ENCODE measurements at regions not wholly inside any gene's neighbourhood (a gene's known extent, or its start where the extent isn't known, plus 50 kb on each side); places are given as distances from the start of the nearest gene placed in this dataset.
"Not testable (repeated sequence)": the region's sequence is repeated elsewhere in the genome, so short reads cannot be mapped to it uniquely, and the experiment has no call there.

GRCh38 chr12:13440844-13441243, 244.3 kb downstream of the EMP1 start:
- DNase-seq (ENCODE audit: low read depth in 2 of 2) = no peak

GRCh38 chr12:13437541-13437940, 241.0 kb downstream of the EMP1 start:
- DNase-seq (ENCODE audit: low read depth in 2 of 2) = no peak

DNA sequence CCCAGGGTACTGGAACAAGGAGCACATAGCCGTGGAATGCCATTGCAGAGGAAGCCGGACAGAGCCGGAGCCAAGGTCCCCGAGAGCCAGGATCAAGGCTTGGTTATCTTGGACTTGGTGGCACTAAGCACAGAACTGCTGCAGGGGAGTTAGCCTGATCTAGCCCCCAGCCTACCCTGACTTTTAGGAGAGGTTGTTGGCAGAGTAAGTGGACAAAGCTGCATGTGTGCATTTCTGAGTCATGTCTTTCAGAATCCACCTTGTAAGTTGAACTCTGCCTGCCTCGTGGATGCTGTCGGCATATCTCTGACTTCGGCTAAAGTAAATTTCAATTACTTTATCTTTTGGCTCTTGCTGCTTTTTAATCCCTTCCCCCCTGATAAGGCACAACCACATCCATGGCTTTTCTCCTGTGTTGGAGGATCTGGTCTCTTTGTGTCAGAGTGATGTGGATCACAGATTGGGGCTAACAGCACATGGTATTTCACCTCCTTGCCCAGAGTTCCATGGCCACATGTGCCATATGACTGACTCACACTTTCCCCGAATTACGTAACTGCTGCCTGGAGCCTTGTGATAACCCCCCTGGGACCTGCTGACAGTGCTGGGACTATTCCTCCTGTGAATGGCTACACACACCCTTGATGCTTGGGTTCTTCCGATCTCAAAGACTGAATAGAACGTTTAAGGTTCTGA, 240.3 kb downstream of the EMP1 start:
- no peak for DNase-seq (ENCODE audit: low read depth in 2 of 2)

GRCh38 chr12:13436182-13436581, 239.7 kb downstream of the EMP1 start:
- DNase-seq (ENCODE audit: low read depth in 2 of 2) = no peak

- no peak for DNase-seq (ENCODE audit: low read depth in 2 of 2)
Observed at GRCh38 chr12:13435235-13435933, 238.9 kb downstream of the EMP1 start.

DNA sequence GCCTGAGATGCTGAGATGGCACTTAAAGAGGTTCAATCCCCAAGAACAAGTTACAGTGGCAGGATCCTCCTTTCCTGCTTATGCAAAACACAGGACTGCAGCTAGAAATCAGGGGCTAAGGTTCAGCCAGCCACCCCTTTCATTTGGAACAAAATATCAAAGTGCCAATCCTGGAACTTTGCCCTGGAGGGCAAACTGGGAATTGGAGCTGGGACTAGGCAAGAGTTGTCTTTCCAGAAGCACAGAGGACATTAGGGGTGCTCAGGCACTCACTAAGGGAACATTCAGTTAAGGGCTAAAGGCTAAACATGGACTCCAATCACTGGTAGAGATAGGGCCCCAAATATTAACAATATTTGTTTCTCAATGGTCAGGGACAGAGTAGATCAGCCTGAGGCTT, 237.2 kb downstream of the EMP1 start:
- DNase-seq (ENCODE audit: low read depth in 2 of 2) = no peak

GRCh38 chr12:13431041-13431440, 234.5 kb downstream of the EMP1 start:
- no peak for DNase-seq (ENCODE audit: low read depth in 2 of 2)

- no peak for DNase-seq (ENCODE audit: low read depth in 2 of 2)
Observed at GRCh38 chr12:13428538-13429265, 232.2 kb downstream of the EMP1 start.

- DNase-seq (ENCODE audit: low read depth in 2 of 2) = no peak
Observed at GRCh38 chr12:13425766-13426165, 229.2 kb downstream of the EMP1 start.

- DNase-seq (ENCODE audit: low read depth in 2 of 2) = no peak
Observed at GRCh38 chr12:13422291-13422690, 225.8 kb downstream of the EMP1 start.

- no peak for DNase-seq (ENCODE audit: low read depth in 2 of 2)
Observed at GRCh38 chr12:13417516-13417915, 221.0 kb downstream of the EMP1 start.

DNA sequence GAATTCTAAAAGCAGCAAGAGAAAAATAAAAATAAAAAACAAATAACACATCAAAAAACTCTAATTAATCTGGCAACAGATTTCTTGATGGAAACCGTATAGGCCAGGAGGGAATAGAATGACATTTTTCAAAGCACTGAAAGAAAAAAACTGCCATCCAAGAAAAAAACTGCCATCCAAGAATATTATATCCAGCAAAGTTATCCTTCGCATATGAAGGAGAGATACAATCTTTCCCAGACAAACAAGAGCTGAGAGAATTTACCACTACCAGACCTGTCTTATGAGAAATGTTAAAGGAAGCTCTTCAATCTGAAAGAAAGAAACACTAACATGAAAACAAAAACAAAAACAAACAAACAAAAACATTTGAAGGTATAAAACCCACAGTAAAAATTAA, 214.8 kb downstream of the EMP1 start:
- no peak for DNase-seq (ENCODE audit: low read depth in 2 of 2)

GRCh38 chr12:13405961-13406703, 209.6 kb downstream of the EMP1 start:
- no peak for DNase-seq (ENCODE audit: low read depth in 2 of 2)

DNA sequence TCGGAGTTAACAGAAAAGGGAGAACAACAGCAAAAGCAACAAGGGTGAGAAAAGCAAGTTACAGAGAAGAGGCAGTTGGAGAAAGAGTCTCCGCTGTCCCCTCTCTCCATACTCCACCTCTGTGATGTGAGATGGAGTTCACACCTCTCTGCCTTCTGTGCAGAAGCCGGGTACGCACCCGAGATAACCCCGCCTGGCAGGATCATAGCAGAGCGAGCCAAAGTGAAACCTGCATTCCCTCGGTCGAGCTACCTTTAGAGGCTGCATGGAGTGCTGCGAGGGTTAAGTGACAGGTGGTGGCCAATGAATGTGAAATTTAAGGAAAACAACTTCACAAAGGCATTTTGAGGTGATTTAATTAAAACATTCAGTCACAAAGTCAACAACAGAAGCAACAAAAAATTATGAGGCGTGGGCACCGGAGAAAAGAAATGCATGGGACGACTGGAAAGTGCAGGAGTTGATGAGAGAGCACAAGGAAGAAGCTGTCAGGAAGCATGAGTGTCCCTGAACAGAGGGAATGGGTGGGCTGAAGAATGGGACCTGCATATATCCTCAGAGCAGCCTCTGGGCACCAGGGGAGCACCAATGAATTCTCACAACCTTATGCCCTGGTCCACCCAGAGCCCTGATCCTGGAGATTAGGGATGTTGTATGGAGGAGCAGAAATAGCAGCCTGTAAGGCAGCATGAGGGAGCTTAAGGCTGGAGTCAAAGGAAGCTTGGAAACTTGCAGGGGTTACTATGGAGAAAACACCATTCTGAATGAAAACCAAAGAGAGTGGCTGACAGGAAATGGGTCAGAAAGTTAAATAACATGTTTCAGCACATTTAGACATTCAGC, 208.3 kb downstream of the EMP1 start:
- no peak for DNase-seq (ENCODE audit: low read depth in 2 of 2)

DNA sequence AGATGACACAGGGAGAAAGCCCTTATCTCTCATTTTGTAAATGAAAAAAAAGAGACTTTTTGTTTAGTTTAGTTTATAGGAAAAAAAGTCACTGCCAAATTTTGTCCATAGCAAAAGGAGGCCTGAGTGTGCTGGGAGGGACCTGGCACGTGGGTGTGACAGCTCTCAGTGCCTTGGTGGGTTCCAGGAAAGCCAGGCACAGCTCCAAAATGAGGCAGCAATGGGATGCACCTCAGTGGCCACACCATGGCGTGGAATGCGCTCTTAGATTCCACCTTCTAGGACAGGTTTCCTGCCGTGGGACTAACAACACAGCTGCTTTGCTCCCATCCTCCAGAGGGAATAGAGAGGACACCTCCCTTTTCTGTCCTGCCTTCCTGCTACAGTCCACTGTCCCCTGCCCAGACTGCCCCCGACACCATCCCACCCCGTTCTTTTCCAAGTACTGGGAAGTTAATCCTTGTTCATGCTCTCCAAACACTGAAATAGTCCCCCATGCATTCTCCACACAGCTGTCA, 207.6 kb downstream of the EMP1 start:
- no peak for DNase-seq (ENCODE audit: low read depth in 2 of 2)

- not testable (repeated sequence) for DNase-seq (ENCODE audit: low read depth in 2 of 2)
Observed at GRCh38 chr12:13391375-13391774, 194.8 kb downstream of the EMP1 start.

GRCh38 chr12:13390918-13391317, 194.4 kb downstream of the EMP1 start:
- DNase-seq (ENCODE audit: low read depth in 2 of 2) = no peak

GRCh38 chr12:13390381-13390861, 193.9 kb downstream of the EMP1 start:
- DNase-seq (ENCODE audit: low read depth in 2 of 2) = no peak

DNA sequence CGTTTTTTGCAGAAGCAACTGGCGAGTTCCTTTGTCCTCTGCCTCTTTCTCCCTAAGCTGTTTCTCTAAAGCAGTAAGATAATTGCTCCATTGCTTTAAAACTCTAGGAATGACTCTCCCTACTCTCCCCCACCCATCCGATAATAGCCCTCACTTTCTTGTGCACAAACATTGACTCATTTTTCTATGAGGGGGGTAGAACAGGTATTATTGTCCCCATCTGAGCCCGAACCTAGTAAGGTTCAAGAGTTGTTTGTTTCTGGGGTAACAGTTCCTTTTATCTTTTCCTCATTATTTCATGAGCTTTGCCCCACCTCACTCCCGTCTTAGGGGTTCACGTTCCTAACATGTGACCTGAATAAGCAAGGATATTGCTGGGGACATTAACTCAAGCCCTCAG, 190.6 kb downstream of the EMP1 start:
- no peak for DNase-seq (ENCODE audit: low read depth in 2 of 2)

DNA sequence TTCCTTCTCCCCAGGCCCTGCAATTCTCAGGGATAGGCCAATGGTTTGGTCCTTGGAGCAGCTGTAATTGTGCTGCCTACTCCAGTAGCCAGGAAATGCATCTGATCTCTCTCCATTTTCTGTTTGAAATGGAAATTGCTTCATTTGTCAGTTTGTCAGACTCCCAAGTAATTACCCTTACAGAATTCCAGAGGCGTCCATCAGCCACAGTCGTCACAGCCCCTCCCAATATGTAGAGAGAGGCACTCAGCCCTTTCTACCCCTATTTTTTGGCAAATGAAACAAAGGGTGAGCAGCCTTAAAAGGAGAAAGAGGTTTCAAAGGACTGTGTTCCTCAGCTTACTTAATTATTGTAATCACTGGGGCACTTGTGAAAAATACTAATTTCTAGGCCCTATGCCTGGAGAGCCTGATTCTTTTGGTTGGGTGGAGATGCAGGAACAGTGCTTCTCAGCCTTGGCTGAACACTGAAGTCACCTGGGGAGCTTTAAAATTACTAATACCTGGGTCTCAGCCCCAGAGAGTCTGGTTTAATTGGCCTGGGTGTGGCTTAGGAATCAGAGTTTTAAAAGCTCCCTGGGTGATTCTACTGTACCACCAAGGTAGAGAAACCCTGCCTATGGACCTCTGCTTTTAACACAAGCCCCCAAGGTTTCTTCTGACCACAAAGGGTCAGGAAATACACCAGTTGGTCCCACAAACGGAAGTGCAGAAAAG, 190.0 kb downstream of the EMP1 start:
- no peak for DNase-seq (ENCODE audit: low read depth in 2 of 2)

Measured in stimulated activated CD8-positive, alpha-beta memory T cell treated with anti-CD3 and anti-CD28 coated beads, Interleukin-2, amount 100 ng/mL, for 48 hours (primary cell).